Esophagus muscularis mucosa (tissue), 4 donors: ENCODE measurements at regions not wholly inside any gene's neighbourhood (a gene's known extent, or its start where the extent isn't known, plus 50 kb on each side); places are given as distances from the start of the nearest gene placed in this dataset.

Source experiments
- DNase-seq: peaks from one replicate; pipeline ENCODE4 v3.0.0-alpha.2; 2017; ENCODE audit errors: extremely low spot score
- H3K27ac ChIP-seq, 4 donors: fragments of 200-600 bp; sonication (generic); replicated peaks in 1 of 4; 1 replicate in 3 of 4; 2 replicates in 1 of 4; pipeline ENCODE4 v1.5.1; 2016 to 2019; ENCODE audit warnings: mild to moderate bottlenecking in 1 of 4
- H3K27me3 ChIP-seq, 4 donors: fragments of 200-600 bp; sonication (generic); one replicate each; pipeline versions ENCODE4 v1.5.1 to v1.6.0; 2016 to 2019
- H3K36me3 ChIP-seq, 4 donors: fragments of 200-600 bp; sonication (generic); one replicate each; pipeline ENCODE4 v1.5.1; 2016 to 2019
- H3K4me1 ChIP-seq, 4 donors: fragments of 200-600 bp; sonication (generic); one replicate each; pipeline ENCODE4 v1.5.1; 2016 to 2019
- H3K4me3 ChIP-seq, 4 donors: fragments of 200-600 bp; sonication (generic); 1 replicate in 2 of 4; 2 replicates in 2 of 4; pipeline ENCODE4 v1.5.1; 2016 to 2019; ENCODE audit warnings: mild to moderate bottlenecking in 4 of 4, moderate library complexity in 1 of 4
- H3K9me3 ChIP-seq, 4 donors: fragments of 200-600 bp; sonication (generic); 1 replicate in 3 of 4; 2 replicates in 1 of 4; pipeline ENCODE4 v1.5.1; 2016 to 2019
- CTCF ChIP-seq, 3 experiments: fragments of 200-600 bp in 2 of 3; fragments of 450-650 bp in 1 of 3; sonication (generic) in 2 of 3; IDR thresholded peaks; one replicate each; pipeline ENCODE4 v1.5.1; 2017 to 2019; ENCODE audit warnings: antibody characterized with exemption in 3 of 3, mild to moderate bottlenecking in 2 of 3, moderate library complexity in 1 of 3
- EP300 ChIP-seq: sonication (generic); formaldehyde crosslinking; IDR thresholded peaks from one replicate; pipeline ENCODE4 v1.6.1; 2017; ENCODE audit warnings: antibody characterized with exemption
- POLR2A ChIP-seq: fragments of 450-650 bp; IDR thresholded peaks from one replicate; pipeline ENCODE4 v1.6.1; 2017; ENCODE audit warnings: antibody characterized with exemption, moderate library complexity, mild to moderate bottlenecking, low read depth
- POLR2AphosphoS5 ChIP-seq, 2 donors: sonication (generic); formaldehyde crosslinking; IDR thresholded peaks; one replicate each; pipeline ENCODE4 v1.6.1; 2017; ENCODE audit warnings: antibody characterized with exemption in 2 of 2
- WGBS: methylation state at CpG from one replicate; pipeline ENCODE4 v1.1.5; 2018; 5-methylcytosine and 5-hydroxymethylcytosine counted together
- intact Hi-C: fragments of 100-400 bp; cut with DNase I; formaldehyde crosslinking; loops from one replicate; pipeline ENCODE4 v1.15.1; 2023

GRCh38 chr6:137545073-137545472 is 50.9 kb upstream of the OLIG3 start:
- H3K27ac ChIP-seq: no peak overlapping the region
- H3K4me1 ChIP-seq: no peaks in the 10 kb centered on the region
- H3K4me3 ChIP-seq: no peak overlapping the region
- no peaks in the 10 kb centered on the region for H3K27me3 ChIP-seq
- no peak for TF ChIP-seq CTCF (IDR thresholded peaks at IDR 0.05)
- TF ChIP-seq POLR2AphosphoS5 (IDR thresholded peaks at IDR 0.05): no peak
- no peak for TF ChIP-seq EP300
- TF ChIP-seq POLR2A: no peak
- H3K9me3 ChIP-seq: no peaks in the 10 kb centered on the region
- H3K36me3 ChIP-seq: no peaks in the 10 kb centered on the region
- intact Hi-C loops: no loop called here
- WGBS: 93% methylated on average over 4 of the region's 4 CpGs
- DNase-seq: no peak

DNA sequence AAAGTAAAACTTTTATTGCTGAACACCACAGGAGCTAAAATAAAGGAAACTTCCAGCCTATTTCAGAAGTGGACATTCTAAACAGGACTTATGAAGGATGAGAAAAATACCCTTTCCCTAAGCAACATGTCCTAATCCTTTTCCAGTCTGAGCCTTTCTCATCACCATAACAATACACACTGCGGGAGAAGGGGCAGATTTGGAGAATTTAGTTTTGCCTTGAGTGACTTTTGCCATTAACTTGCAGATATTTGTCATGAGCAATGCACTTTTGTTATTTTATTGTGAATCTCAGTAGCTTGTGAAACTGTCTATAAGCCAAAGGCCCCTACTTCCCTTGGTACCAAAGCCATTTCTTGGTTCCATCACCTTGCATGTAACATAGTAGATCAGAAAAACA is 53.0 kb upstream of the OLIG3 start:
- TF ChIP-seq CTCF (IDR thresholded peaks at IDR 0.05): no peak
- TF ChIP-seq POLR2A: no peak
- no peak for TF ChIP-seq POLR2AphosphoS5 (IDR thresholded peaks at IDR 0.05)
- no peak for TF ChIP-seq EP300
- Histone ChIP-seq H3K4me1 (no peaks in the 10 kb centered on the region), H3K27ac (no peak overlapping the region), H3K27me3 (no peaks in the 10 kb centered on the region), H3K9me3 (no peaks in the 10 kb centered on the region), H3K36me3 (no peaks in the 10 kb centered on the region), H3K4me3 (no peak overlapping the region)
- 68% methylated on average over 1 of the region's 1 CpG for WGBS
- intact Hi-C loops: no loop called here
- no peak for DNase-seq

DNA sequence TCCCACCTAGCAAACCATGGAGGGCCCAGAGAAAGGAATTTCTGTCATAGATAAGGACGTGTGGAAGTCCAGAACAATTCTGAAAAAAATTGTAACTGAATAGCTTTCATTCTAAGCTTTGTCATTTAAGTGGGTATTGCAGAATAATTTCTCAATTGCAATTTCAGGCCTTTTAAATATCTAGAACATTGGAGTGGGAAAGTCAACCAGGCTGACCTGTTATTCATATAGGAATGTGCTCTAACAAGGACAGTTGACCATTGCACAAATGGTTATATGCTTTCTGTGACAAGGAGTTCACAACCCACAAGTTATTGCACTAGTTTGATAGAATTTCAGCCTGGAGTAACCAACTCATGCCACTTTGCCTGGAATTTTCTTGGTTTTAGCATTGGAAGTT is 53.4 kb upstream of the OLIG3 start:
- intact Hi-C loops: no loop called here
- TF ChIP-seq CTCF (IDR thresholded peaks at IDR 0.05) (no peak), POLR2AphosphoS5 (IDR thresholded peaks at IDR 0.05) (no peak), EP300 (no peak)
- H3K27me3 ChIP-seq: no peaks in the 10 kb centered on the region
- H3K9me3 ChIP-seq: no peaks in the 10 kb centered on the region
- DNase-seq: no peak
- H3K36me3 ChIP-seq: no peaks in the 10 kb centered on the region
- H3K4me1 ChIP-seq: no peaks in the 10 kb centered on the region
- no peak overlapping the region for H3K27ac ChIP-seq
- no peak overlapping the region for H3K4me3 ChIP-seq
- 45% methylated on average over 1 of the region's 1 CpG for WGBS

DNA sequence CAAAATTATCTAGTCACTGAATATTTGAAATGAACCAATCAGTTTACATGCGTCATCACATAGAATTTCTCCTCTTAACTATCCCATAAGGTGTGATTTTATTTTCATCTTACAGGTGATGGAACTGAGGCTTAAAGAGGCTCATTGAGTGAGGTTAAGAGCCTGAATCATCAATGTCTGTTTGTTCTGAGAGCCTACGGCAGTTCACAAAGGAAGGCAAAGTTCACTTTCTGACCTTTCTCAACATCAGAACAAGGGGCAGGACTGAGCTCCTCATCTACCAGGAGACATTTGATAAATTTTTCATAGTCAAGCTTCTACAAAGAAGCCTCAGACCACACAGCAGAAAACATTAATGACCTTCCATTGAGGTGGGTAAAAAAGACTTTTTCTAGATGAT is 54.9 kb upstream of the OLIG3 start:
- H3K27me3 ChIP-seq: no peaks in the 10 kb centered on the region
- no peaks in the 10 kb centered on the region for H3K9me3 ChIP-seq
- intact Hi-C loops: no loop called here
- H3K27ac ChIP-seq: no peak overlapping the region
- TF ChIP-seq POLR2A (no peak), EP300 (no peak), POLR2AphosphoS5 (IDR thresholded peaks at IDR 0.05) (no peak), CTCF (IDR thresholded peaks at IDR 0.05) (no peak)
- H3K36me3 ChIP-seq: no peaks in the 10 kb centered on the region
- no peak for DNase-seq
- no peaks in the 10 kb centered on the region for H3K4me1 ChIP-seq
- 83% methylated on average over 2 of the region's 2 CpGs for WGBS
- H3K4me3 ChIP-seq: no peak overlapping the region

GRCh38 chr6:137550535-137550934 is 56.3 kb upstream of the OLIG3 start:
- TF ChIP-seq CTCF (IDR thresholded peaks at IDR 0.05): no peak
- TF ChIP-seq EP300: no peak
- no peak for TF ChIP-seq POLR2AphosphoS5 (IDR thresholded peaks at IDR 0.05)
- TF ChIP-seq POLR2A: no peak

More at GRCh38 chr6:137550535-137550934, 56.3 kb upstream of the OLIG3 start:
- no peak for DNase-seq
- no peak overlapping the region for H3K4me3 ChIP-seq
- H3K9me3 ChIP-seq: no peaks in the 10 kb centered on the region
- no peak overlapping the region for H3K27ac ChIP-seq
- no peaks in the 10 kb centered on the region for H3K4me1 ChIP-seq
- H3K36me3 ChIP-seq: no peaks in the 10 kb centered on the region
- 79% methylated on average over 2 of the region's 4 CpGs for WGBS
- H3K27me3 ChIP-seq: no peaks in the 10 kb centered on the region
- intact Hi-C loops: no loop called here
